ENCODE measurements at regions not wholly inside any gene's neighbourhood (a gene's known extent, or its start where the extent isn't known, plus 50 kb on each side); places are given as distances from the start of the nearest gene placed in this dataset.

- TF ChIP-seq CTCF (IDR thresholded peaks at IDR 0.05; ENCODE audit: insufficient read depth, low read length) (no peak), SPI1 (IDR thresholded peaks at IDR 0.05; ENCODE audit: borderline replicate concordance, low read depth) (no peak), REST (IDR thresholded peaks at IDR 0.05; ENCODE audit: insufficient replicate concordance, low read depth) (no peak), POLR2AphosphoS5 (IDR thresholded peaks at IDR 0.05; ENCODE audit: low read depth) (no peak), GABPA (IDR thresholded peaks at IDR 0.05; ENCODE audit: low read depth) (no peak)
Observed at GRCh38 chr7:39847227-39847626, 102.8 kb upstream of the CDK13 start.

All from HL-60 (cell line).